Embryonic facial prominence (tissue), 1 donor: ENCODE measurements at regions not wholly inside any gene's neighbourhood (a gene's known extent, or its start where the extent isn't known, plus 50 kb on each side); places are given as distances from the start of the nearest gene placed in this dataset.
A peak's percentile ranks its signal among the peaks of the same experiment; 100 is the strongest.
"Not testable (repeated sequence)": the region's sequence is repeated elsewhere in the genome, so short reads cannot be mapped to it uniquely, and the experiment has no call there.

ENCODE experiments used
- DNase-seq: peaks from one replicate; pipeline ENCODE4 v3.0.0-alpha.2; 2016; ENCODE audit errors: extremely low spot score

GRCh38 chr10:78341953-78342614, 308.4 kb downstream of the RPS24 start:
- no peak for DNase-seq

- DNase-seq = no peak
Observed at GRCh38 chr10:78342827-78343653, 309.4 kb downstream of the RPS24 start.

- DNase-seq = not testable (repeated sequence)
Observed at GRCh38 chr10:78344257-78344656, 310.6 kb downstream of the RPS24 start.

DNA sequence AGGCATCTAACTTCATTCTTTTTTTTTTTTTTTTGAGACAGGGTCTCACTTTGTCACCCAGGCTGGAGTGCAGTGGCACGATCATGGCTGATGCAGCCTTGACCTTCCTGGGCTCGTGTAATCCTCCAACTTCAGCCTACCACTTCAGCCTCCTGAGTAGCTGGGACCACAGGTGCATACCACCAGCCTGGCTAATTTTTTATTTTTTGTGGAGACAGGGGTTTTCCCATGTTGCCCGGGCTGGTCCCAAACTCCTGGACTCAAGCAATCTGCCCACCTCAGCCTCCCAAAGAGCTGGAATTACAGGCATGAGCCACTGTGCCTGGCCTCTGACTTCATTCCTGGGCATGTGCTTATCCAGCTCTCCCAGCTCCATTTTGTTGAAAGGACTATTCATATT, 311.9 kb downstream of the RPS24 start:
- DNase-seq = not testable (repeated sequence)

- DNase-seq = no peak
Observed at GRCh38 chr10:78346721-78347120, 313.1 kb downstream of the RPS24 start.

DNA sequence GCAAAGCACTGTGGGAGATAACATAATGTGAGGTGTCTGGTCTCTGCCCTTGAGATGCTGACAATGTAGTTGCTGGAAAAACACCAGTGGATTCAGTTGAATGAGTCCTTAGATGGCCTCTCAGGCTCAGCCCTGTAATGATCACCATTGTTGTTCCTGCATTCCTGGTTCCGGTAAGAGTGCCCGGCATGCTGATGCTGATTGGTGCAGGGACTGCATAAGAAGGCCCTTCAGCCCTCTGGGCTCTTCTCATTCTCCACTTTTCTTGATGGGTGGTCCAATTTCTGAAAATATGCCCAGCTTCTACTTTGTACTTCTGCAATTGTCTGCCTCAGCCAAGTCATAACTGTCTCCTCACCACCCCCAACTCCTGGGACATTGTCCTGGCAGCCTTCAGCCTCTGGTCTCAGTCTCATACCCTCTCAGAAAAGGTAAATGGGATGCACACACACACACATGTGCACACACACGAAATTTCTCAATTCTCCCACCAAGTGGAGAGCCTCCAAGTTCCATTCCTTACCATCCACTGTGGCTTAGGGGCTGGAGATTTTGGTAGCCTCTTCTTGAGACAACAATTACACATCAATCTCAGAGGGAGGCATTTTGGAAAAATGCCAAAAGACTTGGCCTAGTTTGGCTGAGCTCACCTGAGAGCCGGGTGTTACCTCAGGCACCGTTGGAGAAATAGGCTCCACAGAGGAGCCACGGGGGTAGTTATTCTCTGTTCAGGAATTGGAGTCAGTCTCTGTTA, 314.9 kb downstream of the RPS24 start:
- no peak for DNase-seq

DNA sequence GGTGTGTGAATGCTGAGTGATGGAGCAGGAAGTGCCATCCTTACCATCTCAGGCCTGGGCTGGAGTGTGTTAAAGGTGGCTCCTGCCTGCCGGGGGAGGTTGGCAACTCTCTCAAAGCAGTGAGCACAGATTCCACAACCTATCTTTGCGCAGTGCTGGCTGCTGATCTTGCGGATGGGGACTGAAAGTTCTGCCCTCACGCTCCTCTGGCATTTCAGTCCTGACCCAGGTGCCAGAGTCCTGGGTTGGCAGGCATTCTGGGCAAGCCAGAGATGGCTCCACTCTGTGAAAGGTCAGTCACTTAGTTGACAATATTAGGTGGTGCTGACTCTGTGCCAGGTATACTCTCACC, 315.5 kb downstream of the RPS24 start:
- no peak for DNase-seq

GRCh38 chr10:78349911-78350663, 316.4 kb downstream of the RPS24 start:
- no peak for DNase-seq

GRCh38 chr10:78351283-78351682, 317.6 kb downstream of the RPS24 start:
- DNase-seq = no peak

GRCh38 chr10:78351809-78352208, 318.1 kb downstream of the RPS24 start:
- DNase-seq = no peak

GRCh38 chr10:78353636-78354035, 320.0 kb downstream of the RPS24 start:
- DNase-seq = no peak

DNA sequence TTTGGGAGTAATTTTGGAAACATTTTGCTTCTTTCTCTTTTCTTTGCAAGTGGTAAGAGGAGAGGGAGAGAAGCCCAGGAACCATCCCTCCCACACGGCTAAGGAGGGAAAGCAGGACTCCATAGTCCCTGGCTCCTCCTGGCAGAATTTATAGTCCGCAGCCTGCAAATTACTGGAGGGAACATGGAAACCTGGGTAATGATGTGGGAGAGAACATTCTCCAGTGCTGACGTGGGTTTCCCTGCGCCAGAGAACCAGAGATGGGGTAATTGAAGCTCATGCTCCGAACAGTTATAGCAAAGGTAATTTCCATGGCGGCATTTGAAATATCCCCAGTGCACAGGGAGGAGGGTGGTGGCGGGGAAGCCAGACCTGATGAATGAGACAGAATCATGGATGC, 320.4 kb downstream of the RPS24 start:
- peak; percentile 46 for DNase-seq

DNA sequence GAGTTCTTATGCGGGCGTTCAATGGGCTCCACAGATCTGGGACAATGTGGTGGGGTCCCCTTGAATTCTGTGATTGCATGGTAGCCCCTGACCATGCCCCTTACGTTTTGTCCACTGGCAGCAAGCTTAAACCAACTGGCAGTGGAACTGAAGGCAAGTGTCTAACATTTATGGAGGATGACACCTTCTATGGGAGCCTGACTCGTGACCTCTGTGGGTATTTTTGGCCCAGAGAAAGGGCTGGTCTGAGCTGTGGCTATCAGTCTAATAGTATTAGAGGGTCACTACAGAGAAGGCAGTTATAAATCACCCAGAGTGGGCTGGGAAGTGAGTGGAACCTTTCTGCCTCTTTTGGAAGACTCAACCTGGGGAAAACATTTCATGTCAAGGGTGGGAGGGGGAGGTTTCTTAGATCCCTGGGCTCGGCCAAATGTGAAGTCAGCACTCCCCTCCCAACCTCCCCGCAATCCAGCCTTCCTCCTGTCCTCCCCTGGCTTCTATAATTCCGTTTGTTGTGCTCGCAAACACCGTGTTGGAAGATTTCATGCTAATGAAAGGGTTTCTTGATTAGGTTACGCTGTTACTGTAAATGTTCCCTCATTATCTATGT, 322.7 kb downstream of the RPS24 start:
- no peak for DNase-seq

GRCh38 chr10:78357141-78358063, 323.7 kb downstream of the RPS24 start:
- DNase-seq = peak; percentile 86

DNA sequence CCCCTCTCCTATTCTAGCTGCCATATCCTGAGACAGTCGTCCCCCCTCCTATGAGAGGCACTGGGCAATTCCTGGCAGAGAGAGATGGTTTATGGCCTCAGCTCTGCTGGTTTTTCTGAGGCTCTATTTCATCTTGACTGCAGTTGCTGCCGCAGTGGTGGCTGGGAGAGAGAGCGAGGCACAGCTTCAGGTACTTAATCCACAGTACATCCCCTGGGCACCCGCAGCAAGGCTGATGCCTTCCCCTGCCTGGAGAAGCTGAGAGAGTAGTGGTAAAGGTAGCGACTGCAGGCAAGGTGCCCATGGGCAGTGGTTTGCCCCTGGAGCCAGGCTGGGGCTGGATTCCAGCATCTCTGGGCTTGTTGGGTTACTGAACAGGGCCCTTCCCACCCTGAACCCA, 324.7 kb downstream of the RPS24 start:
- DNase-seq = no peak

DNA sequence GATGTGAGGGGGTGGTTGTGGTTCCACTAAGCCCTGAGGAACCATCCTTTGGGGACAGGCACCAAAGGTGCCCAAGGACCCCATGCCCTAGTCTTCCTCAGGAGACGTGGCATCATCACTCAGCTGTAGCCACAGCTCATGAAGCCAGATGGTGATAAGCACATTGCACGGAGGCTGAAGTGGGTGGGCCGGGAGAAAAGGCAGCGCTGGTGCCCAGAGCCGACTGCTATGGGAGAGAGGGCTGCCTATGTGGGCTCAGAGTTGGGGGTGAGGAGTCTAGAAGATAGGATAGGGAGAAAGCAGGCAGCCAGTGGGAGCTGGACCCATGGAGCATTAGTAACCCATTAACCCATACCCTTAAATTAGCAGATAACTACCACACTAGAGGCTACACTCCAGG, 325.3 kb downstream of the RPS24 start:
- DNase-seq = no peak

- DNase-seq = no peak
Observed at GRCh38 chr10:78359640-78360091, 326.0 kb downstream of the RPS24 start.

DNA sequence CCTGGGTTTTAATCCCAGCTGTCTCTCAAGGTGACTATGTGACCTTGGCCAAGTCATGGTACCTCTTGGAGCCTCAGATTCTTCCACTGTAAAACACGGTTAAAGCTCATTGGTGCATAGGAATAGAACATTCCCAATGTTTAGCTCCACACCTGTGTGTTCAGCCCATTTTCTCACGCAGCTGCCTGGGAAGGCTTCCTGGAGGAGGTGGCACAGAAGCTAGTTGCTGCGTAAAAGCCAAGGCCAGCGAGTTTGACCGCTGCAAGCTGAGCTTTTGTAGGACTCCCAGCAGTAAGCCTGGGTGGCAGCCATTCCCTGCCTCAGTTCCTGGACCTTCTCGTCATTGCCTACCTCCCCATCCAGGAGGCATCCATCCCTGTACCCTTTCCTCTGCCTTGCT, 326.6 kb downstream of the RPS24 start:
- DNase-seq = no peak

- no peak for DNase-seq
Observed at GRCh38 chr10:78361031-78361430, 327.4 kb downstream of the RPS24 start.

GRCh38 chr10:78362406-78363022, 328.9 kb downstream of the RPS24 start:
- no peak for DNase-seq
